Esophagus squamous epithelium (tissue), 5 donors: ENCODE measurements at regions not wholly inside any gene's neighbourhood (a gene's known extent, or its start where the extent isn't known, plus 50 kb on each side); places are given as distances from the start of the nearest gene placed in this dataset.

Source experiments
- DNase-seq: peaks from one replicate; lab custom pipeline; 2025; lab: John Stamatoyannopoulos, UW
- H3K27ac ChIP-seq, 4 donors: fragments of 200-600 bp; sonication (generic); one replicate each; pipeline ENCODE4 v1.5.1; 2016 to 2019; ENCODE audit warnings: mild to moderate bottlenecking in 1 of 4
- H3K27me3 ChIP-seq, 4 donors: fragments of 200-600 bp; sonication (generic); 1 replicate in 3 of 4; 2 replicates in 1 of 4; pipeline versions ENCODE4 v1.5.1 to v1.6.0; 2017 to 2021; ENCODE audit warnings: antibody characterized with exemption in 1 of 4
- H3K36me3 ChIP-seq, 3 donors: fragments of 200-600 bp; sonication (generic); one replicate each; pipeline ENCODE4 v1.5.1; 2016 to 2019
- H3K4me1 ChIP-seq, 3 donors: fragments of 200-600 bp; sonication (generic); one replicate each; pipeline ENCODE4 v1.5.1; 2017 to 2019
- H3K4me3 ChIP-seq, 4 donors: fragments of 200-600 bp; sonication (generic); 1 replicate in 3 of 4; 2 replicates in 1 of 4; pipeline ENCODE4 v1.5.1; 2016 to 2019; ENCODE audit warnings: mild to moderate bottlenecking in 2 of 4, moderate library complexity in 1 of 4
- H3K9me3 ChIP-seq, 3 donors: fragments of 200-600 bp; sonication (generic); one replicate each; pipeline ENCODE4 v1.5.1; 2016 to 2019
- POLR2A ChIP-seq, 4 donors: fragments of 450-650 bp; IDR thresholded peaks; one replicate each; pipeline ENCODE4 v1.6.1; 2017; ENCODE audit warnings: antibody characterized with exemption in 4 of 4, mild to moderate bottlenecking in 4 of 4, moderate library complexity in 3 of 4
- WGBS, 2 donors: methylation state at CpG; one replicate each; pipeline ENCODE4 v1.1.5; 2018; 5-methylcytosine and 5-hydroxymethylcytosine counted together
- intact Hi-C: fragments of 100-400 bp; cut with DNase I; formaldehyde crosslinking; loops from one replicate; pipeline ENCODE4 v1.15.0; 2022
- TF ChIP-seq, protein P1 (sequence below), 6 experiments: fragments of 450-650 bp in 4 of 6; fragments of 200-600 bp in 2 of 6; sonication (generic) in 2 of 6; IDR thresholded peaks; one replicate each; pipeline ENCODE4 v1.5.1; 2016 to 2019; ENCODE audit warnings: antibody characterized with exemption in 6 of 6, mild to moderate bottlenecking in 4 of 6, moderate library complexity in 4 of 6
- donor health status: DM: yes; HTN: yes; CAD: no.

DNA sequence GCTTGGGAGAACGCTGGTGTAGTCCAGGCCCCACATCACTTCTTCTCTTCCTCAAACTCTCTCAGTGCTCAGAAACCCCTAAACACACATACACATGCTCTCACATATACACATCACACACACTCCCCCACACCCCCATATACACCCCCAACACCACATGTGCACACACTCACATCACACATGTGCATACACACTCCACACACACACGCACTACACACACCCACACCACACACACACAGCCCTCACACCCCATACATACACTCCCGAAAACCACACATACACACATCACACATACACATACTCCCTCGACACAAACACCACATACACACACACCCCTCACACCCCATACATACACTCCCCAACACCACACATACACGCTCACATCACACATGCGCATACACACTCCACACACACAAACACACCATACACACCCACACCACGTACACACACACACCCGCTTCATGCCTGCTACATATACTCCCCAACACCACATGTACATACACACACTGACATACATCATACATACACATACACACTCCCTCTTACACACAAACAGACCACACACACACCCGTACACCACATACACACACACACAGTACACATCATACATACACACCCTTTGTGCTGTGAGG, 110.3 kb upstream of the TMEM170B start:
- H3K27ac ChIP-seq, result peak overlapping the region in 2 of 4 donors; percentile 68 to 85

DNA sequence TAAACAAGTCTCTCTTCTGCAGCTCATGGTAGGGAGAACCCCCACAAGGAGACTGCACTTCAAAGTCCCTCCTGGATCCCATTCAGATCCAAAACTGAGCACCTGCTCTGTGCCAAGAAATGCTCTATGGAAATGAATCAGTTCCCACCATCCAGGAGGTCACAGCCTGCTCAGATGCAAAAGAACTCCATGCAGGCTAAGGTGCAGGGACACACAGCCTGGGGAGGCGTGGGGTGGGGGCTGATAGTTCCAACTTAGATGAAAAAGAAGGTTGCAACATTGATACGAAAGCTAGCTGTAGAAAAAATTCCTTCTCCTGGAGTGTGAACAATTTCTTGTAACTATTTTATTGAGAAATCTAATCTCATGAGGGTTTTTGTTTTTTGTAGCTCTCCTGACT, 111.0 kb upstream of the TMEM170B start:
- H3K4me1 ChIP-seq, result peaks cover 0 to 38% (median 32%) of the 10 kb centered on the region in 3 donors
- no peaks in the 10 kb centered on the region for H3K27me3 ChIP-seq
- 72 to 77% methylated on average over 2 of the region's 2 CpGs for WGBS, 2 donors
- no peaks in the 10 kb centered on the region for H3K9me3 ChIP-seq
- no peak for DNase-seq
- H3K27ac ChIP-seq, result no peak overlapping the region
- no peak for TF ChIP-seq POLR2A (IDR thresholded peaks at IDR 0.05)
- TF ChIP-seq, protein P1, sequence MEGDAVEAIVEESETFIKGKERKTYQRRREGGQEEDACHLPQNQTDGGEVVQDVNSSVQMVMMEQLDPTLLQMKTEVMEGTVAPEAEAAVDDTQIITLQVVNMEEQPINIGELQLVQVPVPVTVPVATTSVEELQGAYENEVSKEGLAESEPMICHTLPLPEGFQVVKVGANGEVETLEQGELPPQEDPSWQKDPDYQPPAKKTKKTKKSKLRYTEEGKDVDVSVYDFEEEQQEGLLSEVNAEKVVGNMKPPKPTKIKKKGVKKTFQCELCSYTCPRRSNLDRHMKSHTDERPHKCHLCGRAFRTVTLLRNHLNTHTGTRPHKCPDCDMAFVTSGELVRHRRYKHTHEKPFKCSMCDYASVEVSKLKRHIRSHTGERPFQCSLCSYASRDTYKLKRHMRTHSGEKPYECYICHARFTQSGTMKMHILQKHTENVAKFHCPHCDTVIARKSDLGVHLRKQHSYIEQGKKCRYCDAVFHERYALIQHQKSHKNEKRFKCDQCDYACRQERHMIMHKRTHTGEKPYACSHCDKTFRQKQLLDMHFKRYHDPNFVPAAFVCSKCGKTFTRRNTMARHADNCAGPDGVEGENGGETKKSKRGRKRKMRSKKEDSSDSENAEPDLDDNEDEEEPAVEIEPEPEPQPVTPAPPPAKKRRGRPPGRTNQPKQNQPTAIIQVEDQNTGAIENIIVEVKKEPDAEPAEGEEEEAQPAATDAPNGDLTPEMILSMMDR (IDR thresholded peaks at IDR 0.05), result no peak
- no peak overlapping the region for H3K4me3 ChIP-seq
- H3K36me3 ChIP-seq, result no peaks in the 10 kb centered on the region
- intact Hi-C loops, result no loop called here

More for the DNA sequence above, 110.3 kb upstream of the TMEM170B start:
- Histone ChIP-seq H3K4me1 (peaks cover 0 to 40% (median 32%) of the 10 kb centered on the region in 3 donors), H3K9me3 (no peaks in the 10 kb centered on the region), H3K4me3 (no peak overlapping the region), H3K27me3 (no peaks in the 10 kb centered on the region), H3K36me3 (no peaks in the 10 kb centered on the region)
- 96% methylated on average over 8 of the region's 9 CpGs for WGBS, 2 donors
- DNase-seq, result no peak
- intact Hi-C loops, result no loop called here
- TF ChIP-seq POLR2A (IDR thresholded peaks at IDR 0.05), result no peak

DNA sequence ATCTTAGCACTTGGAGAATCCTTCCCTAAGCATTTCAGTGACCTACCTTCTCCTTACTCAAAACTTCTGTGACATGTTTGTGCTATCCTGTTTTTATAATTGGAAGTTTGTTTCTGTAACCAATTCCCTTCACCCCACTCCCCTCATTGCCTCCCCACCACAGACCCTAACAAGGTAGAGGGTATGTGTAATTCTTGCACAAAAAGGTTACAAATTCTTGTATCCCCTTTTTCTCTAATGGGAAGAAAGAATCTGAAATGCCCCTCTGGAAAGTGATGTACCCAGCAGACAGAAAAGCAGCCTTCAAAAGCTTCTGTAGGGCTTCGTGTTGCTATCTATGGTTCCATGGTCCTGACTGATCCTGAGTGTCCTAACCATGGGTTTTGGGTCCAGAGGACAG, 111.7 kb upstream of the TMEM170B start:
- TF ChIP-seq, protein P1 (IDR thresholded peaks at IDR 0.05), result no peak
- no peak for TF ChIP-seq POLR2A (IDR thresholded peaks at IDR 0.05)
- intact Hi-C loops, result no loop called here
- Histone ChIP-seq H3K9me3 (no peaks in the 10 kb centered on the region), H3K4me1 (peaks cover 0 to 38% (median 32%) of the 10 kb centered on the region in 3 donors), H3K36me3 (no peaks in the 10 kb centered on the region), H3K4me3 (no peak overlapping the region), H3K27me3 (no peaks in the 10 kb centered on the region), H3K27ac (no peak overlapping the region)
- no peak for DNase-seq
- 92 to 100% methylated on average over 1 of the region's 1 CpG for WGBS, 2 donors

GRCh38 chr6:11425431-11425871, 112.1 kb upstream of the TMEM170B start:
- intact Hi-C loops, result no loop called here
- TF ChIP-seq, protein P1 (IDR thresholded peaks at IDR 0.05), result no peak
- TF ChIP-seq POLR2A (IDR thresholded peaks at IDR 0.05), result no peak
- Histone ChIP-seq H3K4me1 (peaks cover 0 to 38% (median 32%) of the 10 kb centered on the region in 3 donors), H3K36me3 (no peaks in the 10 kb centered on the region), H3K4me3 (no peak overlapping the region), H3K27me3 (no peaks in the 10 kb centered on the region), H3K9me3 (no peaks in the 10 kb centered on the region), H3K27ac (no peak overlapping the region)
- 92 to 94% methylated on average over 5 of the region's 5 CpGs for WGBS, 2 donors
- DNase-seq, result no peak

- intact Hi-C loops, result no loop called here
- TF ChIP-seq POLR2A (IDR thresholded peaks at IDR 0.05), result no peak
- TF ChIP-seq, protein P1 (IDR thresholded peaks at IDR 0.05), result no peak
- Histone ChIP-seq H3K27me3 (no peaks in the 10 kb centered on the region), H3K36me3 (no peaks in the 10 kb centered on the region), H3K9me3 (no peaks in the 10 kb centered on the region), H3K27ac (peak overlapping the region in 1 of 4 donors; percentile 51), H3K4me1 (peaks cover 0 to 32% (median 24%) of the 10 kb centered on the region in 3 donors), H3K4me3 (no peak overlapping the region)
- no peak for DNase-seq
- 64 to 79% methylated on average over 4 of the region's 4 CpGs for WGBS, 2 donors
These were observed 113.0 kb upstream of the TMEM170B start for GRCh38 chr6:11424395-11425034.
